GM11168 (cell line): ENCODE measurements at regions not wholly inside any gene's neighbourhood (a gene's known extent, or its start where the extent isn't known, plus 50 kb on each side); places are given as distances from the start of the nearest gene placed in this dataset.

Experiments used
- in situ Hi-C: fragments of 300-500 bp; cut with MboI; formaldehyde crosslinking; loops from one replicate; pipeline ENCODE4 v1.12.0; 2022; ENCODE audit warnings: low sequenced_read_pairs; ENCODE audit not compliant: unreplicated experiment

DNA sequence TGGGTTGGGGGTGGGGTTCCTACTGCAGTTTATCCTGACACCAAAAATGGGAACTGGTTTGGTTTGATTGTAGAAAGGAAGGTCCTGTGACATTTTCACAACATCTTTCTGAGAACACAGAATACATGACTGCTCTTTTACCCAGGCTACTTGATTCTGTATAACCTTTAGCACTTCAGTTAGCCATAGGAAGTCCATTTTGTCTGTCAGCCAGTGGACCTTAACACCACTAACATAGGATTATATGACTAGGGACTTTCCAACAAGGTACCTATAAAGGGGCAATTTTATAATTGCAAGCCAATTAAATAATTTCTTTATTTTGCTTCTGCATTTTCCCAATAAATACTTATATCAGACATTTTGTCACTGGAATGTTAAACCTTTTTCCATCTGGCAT, 489.2 kb upstream of the MIS18BP1 start:
- in situ Hi-C loops: no loop called here

DNA sequence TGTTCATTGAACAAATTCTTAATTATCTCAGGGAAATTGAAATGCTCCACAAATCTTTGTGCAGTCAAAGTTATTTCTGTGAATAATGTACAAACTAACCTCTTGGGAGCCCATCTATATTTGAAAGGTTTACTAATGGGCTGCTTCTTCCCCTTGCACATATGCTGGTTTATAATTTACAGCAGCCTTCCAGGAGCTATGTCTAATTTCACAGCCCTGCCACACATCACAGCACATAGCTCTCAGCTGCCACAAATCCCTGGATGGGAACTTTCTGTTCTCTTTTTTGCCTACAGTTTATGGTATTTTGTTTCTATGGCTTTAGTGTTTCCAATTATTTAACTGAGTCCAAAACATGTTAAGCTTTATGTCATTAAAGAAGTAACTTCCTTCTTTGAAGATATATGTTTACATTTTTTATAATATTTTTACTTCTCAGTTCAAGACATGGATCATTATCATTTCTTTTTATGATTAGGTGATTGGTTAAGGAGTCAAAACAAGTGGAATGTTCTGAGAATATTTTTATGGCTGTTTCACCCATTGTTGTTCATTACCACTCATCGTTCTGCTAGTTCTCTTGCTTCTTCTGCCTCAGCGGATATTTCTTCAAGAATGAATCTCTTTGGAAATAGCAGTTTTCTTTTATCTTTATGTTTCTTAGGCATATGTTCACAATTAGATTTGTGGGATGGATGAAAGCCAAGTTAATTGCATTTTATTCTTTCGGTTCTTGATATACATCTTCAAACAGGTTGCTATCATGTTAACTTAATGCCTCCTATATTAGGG, 475.6 kb upstream of the MIS18BP1 start:
- in situ Hi-C loops: no loop called here

DNA sequence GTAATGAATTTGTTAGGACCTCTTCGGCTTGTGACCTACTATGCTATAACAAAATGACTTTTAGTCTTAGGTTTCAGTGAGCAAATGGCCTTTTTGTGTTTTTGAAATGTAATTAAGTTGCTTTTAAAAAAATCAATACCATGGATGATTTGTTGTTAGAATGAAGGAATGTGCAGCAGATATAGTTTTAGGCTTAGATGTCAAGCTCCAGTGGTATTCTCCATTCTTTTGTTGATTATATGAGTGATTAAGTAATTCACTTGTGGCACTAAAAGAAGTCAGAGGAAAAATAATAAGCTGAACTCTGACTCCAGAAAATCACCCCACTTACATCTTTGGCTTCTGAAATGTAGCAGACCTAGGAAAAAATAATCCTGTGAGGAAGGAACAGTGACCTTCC, 474.1 kb upstream of the MIS18BP1 start:
- in situ Hi-C loops: no loop called here

GRCh38 chr14:45721472-45721871, 468.5 kb upstream of the MIS18BP1 start:
- in situ Hi-C loops: no loop called here

DNA sequence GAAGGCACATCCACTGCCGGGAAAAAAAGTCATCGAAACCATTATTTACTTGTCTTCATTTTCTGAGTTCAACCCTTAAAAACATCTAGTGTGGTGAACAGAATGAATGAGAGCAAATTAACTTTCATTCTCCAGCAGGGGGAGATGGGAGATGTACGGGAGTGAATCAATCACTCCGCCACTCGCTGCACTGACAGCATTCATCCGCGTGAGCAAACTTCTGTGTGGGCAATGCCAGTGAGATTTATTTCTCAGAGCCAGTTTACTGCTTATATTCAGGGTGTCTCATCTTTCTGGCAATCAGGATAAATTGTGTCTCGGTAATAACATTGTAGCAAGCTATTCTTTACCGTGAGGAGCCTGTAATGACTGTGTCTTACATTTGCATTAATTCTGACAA, 463.6 kb upstream of the MIS18BP1 start:
- in situ Hi-C loops: no loop called here

DNA sequence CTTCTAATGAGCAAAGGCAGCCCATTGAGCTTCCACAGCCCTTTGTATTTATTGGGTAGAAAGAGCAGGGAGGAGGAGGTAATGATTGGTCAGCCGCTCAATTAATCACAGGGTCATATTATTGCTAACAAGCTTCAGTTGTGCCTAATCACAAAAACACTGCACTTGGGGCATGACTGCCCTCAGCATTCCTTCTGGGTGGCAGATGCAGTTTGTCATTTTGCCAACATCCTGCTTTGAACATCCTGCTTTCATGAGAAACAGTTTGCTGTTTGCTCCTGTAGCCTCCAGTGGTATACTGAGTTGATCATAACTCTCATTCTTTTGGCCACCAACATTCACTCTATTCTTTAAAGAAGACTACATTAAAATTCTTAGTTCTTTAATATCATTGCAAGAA, 462.9 kb upstream of the MIS18BP1 start:
- in situ Hi-C loops: no loop called here

DNA sequence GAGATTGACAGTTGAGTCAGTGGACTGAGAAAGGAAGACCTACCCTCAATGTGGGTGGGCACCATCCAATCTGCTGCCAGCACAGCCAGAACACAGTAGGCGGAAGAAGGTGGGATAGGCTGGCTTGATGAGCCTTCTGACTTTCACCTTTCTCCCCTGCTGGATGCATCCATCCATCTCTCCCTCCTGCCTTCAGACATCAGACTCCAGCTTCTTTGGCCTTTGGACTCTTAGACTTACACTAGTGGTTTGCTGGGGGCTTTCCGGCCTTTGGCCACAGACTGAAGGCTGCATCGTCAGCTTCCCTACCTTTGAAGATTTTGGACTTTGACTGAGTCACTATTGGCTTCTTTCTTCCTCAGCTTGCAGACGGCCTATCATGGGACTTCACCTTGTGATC, 456.5 kb upstream of the MIS18BP1 start:
- in situ Hi-C loops: no loop called here

- in situ Hi-C loops: no loop called here
These were observed 453.0 kb upstream of the MIS18BP1 start for GRCh38 chr14:45705940-45706534.

DNA sequence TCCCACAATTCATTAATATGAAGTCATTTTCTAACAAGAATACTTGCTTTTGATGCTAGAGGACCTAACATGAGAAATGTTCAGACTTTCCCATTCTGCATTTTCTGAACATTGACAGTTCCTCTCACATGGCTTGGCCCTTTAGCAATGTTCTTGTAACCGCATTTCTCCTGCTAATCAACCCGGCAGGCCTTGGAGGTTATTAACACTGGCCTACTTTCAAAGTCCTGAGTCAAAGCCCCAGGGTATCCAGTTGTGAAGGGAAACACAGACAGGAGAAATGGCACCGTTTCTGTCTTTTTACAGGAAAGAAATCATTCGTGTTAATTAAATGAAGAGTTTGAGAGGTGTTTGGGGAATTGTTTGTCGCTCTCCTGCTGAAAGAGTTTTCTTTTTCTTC, 446.5 kb upstream of the MIS18BP1 start:
- in situ Hi-C loops: no loop called here

DNA sequence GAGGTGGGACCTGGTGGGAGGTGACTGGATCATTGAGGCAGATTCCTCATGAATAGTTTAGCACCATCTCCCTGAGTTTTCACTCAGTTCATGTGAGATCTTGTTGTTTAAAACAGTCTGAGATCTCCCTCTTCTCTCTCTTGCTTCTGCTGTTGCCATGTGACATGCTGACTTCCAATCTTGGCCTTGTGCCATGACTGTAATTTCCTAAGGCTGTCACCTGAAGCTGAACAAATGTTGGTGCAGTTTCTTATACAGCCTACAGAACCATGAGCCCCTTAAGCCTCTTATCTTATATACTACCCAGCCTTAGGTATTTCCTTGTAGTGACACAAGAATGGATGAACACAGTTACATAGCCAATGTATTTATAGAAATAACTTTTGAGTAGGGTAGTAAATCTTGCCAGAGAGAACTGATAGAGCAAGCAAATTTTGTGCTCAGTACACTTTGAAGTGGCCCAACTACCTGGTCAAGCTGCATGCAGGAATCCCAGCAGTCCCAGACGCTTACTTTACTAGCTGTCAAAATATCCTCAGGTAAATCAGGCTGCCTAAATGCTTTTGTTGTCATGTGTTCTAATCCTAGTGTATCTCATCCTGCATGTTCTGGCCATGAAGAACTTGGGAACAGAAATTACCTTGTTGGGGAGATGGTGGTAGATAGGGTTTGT, 445.6 kb upstream of the MIS18BP1 start:
- in situ Hi-C loops: no loop called here

GRCh38 chr14:45686771-45687170, 433.8 kb upstream of the MIS18BP1 start:
- in situ Hi-C loops: no loop called here

DNA sequence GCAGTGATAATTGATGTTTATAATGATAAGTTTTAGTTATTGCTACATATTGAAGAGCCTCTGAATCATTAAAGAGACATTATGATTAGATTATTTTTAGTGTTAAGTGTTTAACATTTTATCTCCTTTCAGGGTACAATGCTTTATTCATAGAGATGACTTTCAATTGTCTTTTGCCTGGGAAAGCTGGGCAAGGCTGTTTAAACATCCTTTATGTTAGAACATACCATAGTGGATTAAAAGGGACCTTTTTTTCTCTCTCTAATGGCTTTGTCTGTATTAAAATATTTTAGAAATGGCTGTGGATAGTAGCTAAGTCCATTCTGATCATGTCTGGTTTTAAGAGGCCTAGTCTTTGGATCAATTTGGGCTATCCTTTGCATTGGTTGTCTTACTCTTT, 427.5 kb upstream of the MIS18BP1 start:
- in situ Hi-C loops: no loop called here

- in situ Hi-C loops: no loop called here
These were observed 426.9 kb upstream of the MIS18BP1 start for GRCh38 chr14:45679853-45680252.

DNA sequence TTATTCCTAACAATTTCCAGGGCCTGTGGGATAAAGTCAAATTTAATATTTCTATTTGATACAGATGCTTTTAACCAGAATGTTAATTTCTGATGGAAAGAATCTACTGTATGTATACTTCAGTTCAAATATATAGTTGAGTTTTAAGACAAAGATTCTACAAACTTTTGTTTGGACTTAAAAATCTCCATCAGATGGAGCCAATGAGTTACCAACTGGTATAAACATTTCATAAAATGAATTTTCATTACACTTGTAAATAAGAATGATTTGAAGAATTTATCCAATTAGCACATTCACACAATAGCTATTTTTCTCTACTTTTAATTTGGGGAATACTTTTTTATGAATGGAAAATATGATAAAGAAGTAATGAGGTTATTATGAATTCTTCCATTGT, 425.2 kb upstream of the MIS18BP1 start:
- in situ Hi-C loops: no loop called here

GRCh38 chr14:45673420-45673819, 420.4 kb upstream of the MIS18BP1 start:
- in situ Hi-C loops: no loop called here

DNA sequence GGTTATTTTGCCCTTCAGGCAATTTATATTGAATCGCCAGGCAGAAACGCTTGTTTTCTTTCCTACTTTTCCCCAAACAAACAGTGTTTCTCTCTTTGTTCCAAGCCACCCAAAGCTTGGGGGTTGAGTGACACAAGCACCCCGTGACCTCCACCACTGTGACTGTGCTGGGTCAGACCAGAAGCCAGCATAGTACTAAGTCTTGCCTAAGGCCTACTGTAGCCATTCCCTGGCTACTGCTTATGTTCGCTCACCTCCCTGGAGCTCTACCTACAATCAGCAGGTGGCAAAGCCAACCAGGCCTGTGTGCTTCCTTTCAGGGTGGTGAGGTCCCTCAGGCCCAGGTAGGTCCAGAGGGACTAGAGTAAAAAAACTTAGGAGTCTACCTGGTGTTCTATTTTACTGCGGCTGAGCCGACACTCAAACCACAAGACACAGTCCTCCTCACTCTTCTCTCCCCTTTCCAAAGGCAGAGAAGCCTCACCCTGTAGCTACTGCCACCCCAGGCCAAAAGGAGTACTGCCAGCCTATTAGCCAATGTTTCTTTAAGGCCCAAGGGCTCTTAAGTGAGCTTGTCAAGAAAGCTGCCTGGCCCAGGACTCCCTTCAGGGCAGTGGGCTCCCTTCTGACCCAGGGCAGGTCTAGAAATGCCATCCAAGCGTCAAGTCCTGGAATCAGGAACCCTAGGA, 411.8 kb upstream of the MIS18BP1 start:
- in situ Hi-C loops: no loop called here

GRCh38 chr14:45658917-45659299, 405.9 kb upstream of the MIS18BP1 start:
- in situ Hi-C loops: no loop called here

DNA sequence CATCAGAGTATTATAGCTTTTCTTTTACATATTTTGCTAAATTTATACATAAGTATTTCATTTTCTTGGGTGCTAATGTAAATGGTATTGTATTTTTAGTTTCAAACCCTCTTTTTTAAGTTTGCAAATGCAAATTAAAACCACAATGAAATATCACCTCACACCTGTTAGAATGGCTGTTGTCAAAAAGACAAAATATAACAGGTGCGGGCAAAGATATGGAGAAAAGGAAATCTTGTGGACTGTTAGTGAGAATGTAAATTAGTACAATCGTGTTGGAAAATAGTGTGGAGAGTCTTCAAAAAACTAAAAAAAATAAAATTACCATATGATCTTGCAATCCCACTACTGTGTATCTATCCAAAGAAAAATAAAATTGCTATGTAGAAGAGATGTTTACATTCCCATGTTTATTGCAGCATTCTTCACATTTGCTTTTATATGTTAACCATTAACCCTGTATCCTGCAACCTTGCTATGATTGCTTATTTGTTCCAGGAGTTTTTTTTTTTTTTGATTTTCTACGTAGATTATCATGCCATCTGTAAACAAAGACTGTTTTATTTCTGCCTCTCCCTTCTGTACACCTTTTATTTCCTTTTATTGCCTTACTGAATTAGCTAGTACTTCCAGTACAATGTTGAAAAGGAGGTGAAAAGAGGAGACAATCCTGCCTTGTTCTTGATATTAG, 405.4 kb upstream of the MIS18BP1 start:
- in situ Hi-C loops: no loop called here

- in situ Hi-C loops: no loop called here
These were observed 398.9 kb upstream of the MIS18BP1 start for GRCh38 chr14:45651890-45652289.

DNA sequence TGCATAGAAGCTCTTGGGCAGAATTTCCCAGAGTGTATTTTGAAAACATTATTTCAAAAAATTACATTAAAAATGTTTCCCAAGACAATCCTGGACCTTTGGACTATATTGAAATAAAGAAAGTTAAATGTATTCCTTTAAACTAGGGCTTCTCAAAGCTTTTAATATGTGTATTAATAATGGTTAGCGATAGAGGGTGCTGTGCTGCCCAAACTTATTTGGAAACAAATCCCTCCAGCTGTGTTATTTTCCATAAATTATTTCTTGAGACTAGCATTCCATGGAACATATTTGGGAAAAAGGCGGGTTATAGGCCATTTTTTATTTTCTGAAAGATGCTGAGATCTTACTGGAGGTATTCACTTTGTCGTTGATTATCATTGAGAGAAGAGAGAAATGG, 397.8 kb upstream of the MIS18BP1 start:
- in situ Hi-C loops: no loop called here
